ENCODE measurements at regions not wholly inside any gene's neighbourhood (a gene's known extent, or its start where the extent isn't known, plus 50 kb on each side); places are given as distances from the start of the nearest gene placed in this dataset.

- TF ChIP-seq SUZ12 (IDR thresholded peaks at IDR 0.05; ENCODE audit: extremely low read depth, insufficient read depth, insufficient read length): no peak
- no peak for TF ChIP-seq ZNF274 (IDR thresholded peaks at IDR 0.05; ENCODE audit: low read depth, low read length)
- no peak for TF ChIP-seq YY1 (IDR thresholded peaks at IDR 0.05; ENCODE audit: insufficient read depth, insufficient read length)
Measured at GRCh38 chr9:102114557-102114956, 376.1 kb upstream of the GRIN3A start.

Measured in NT2/D1 (cell line).